Common myeloid progenitor, CD34-positive (primary cell): ENCODE measurements at regions not wholly inside any gene's neighbourhood (a gene's known extent, or its start where the extent isn't known, plus 50 kb on each side); places are given as distances from the start of the nearest gene placed in this dataset.
A peak's percentile ranks its signal among the peaks of the same experiment; 100 is the strongest.
"Not testable (repeated sequence)": the region's sequence is repeated elsewhere in the genome, so short reads cannot be mapped to it uniquely, and the experiment has no call there.

ENCODE experiments used
- CTCF ChIA-PET: fragments of 350-600 bp; sonication (Branson Sonifier 250); formaldehyde crosslinking; loops from one replicate; lab custom pipeline; 2021; ENCODE audit warnings: antibody characterized with exemption; lab: Charles Lee
- POLR2A ChIA-PET: fragments of 350-600 bp; sonication (Branson Sonifier 250); formaldehyde crosslinking; loops from one replicate; lab custom pipeline; 2021; ENCODE audit warnings: antibody characterized with exemption; lab: Charles Lee
- DNase-seq, 3 donors: peaks; one replicate each; pipeline versions ENCODE4 v3.0.0 to v3.0.0-alpha.2; 2013
- H3K27ac ChIP-seq, 2 experiments: 1 replicate in 1 of 2; 2 replicates in 1 of 2; pipeline ENCODE4 v1.7.0; 2013; ENCODE audit warnings: inconsistent platforms in 2 of 2, low read length in 2 of 2, mild to moderate bottlenecking in 2 of 2, low read depth in 1 of 2, moderate library complexity in 1 of 2; ENCODE audit not compliant: severe bottlenecking in 2 of 2, insufficient read depth in 1 of 2, poor library complexity in 1 of 2
- H3K27me3 ChIP-seq, 5 experiments: replicated peaks in 2 of 5; 1 replicate in 3 of 5; 2 replicates in 2 of 5; pipeline versions ENCODE4 v1.6.1 to v1.7.0; 2013; ENCODE audit warnings: low read length in 4 of 5, mild to moderate bottlenecking in 2 of 5, moderate library complexity in 2 of 5, inconsistent platforms in 1 of 5; ENCODE audit not compliant: insufficient read depth in 5 of 5, control insufficient read depth in 4 of 5
- H3K36me3 ChIP-seq, 4 experiments: 1 replicate in 2 of 4; 2 replicates in 2 of 4; pipeline versions ENCODE4 v1.6.1 to v1.7.0; 2013; ENCODE audit warnings: low read length in 3 of 4, control low read depth in 1 of 4, mild to moderate bottlenecking in 1 of 4; ENCODE audit not compliant: control insufficient read depth in 4 of 4, insufficient read depth in 4 of 4
- H3K4me1 ChIP-seq, 4 experiments: 1 replicate in 3 of 4; 2 replicates in 1 of 4; pipeline versions ENCODE4 v1.6.1 to v1.7.1; 2013; ENCODE audit warnings: low read length in 3 of 4, mild to moderate bottlenecking in 3 of 4, control low read depth in 1 of 4, inconsistent platforms in 1 of 4, moderate library complexity in 1 of 4; ENCODE audit not compliant: control insufficient read depth in 4 of 4, insufficient read depth in 4 of 4; ENCODE audit errors: control extremely low read depth in 1 of 4
- H3K4me3 ChIP-seq, 7 experiments: 1 replicate in 4 of 7; 2 replicates in 3 of 7; pipeline versions ENCODE4 v1.5.1 to v1.7.0; 2013; ENCODE audit warnings: mild to moderate bottlenecking in 7 of 7, low read length in 6 of 7, moderate library complexity in 6 of 7, inconsistent platforms in 2 of 7, low read depth in 2 of 7, control low read depth in 1 of 7; ENCODE audit not compliant: insufficient read depth in 4 of 7, control insufficient read depth in 1 of 7; ENCODE audit errors: extremely low read depth in 1 of 7
- H3K9me3 ChIP-seq, 5 experiments: 1 replicate in 4 of 5; 2 replicates in 1 of 5; pipeline versions ENCODE4 v1.6.1 to v1.7.1; 2013; ENCODE audit warnings: low read length in 4 of 5, mild to moderate bottlenecking in 2 of 5, inconsistent platforms in 1 of 5, low read depth in 1 of 5, moderate library complexity in 1 of 5; ENCODE audit not compliant: control insufficient read depth in 4 of 5, insufficient read depth in 2 of 5; ENCODE audit errors: control extremely low read depth in 1 of 5
- WGBS: methylation state at CpG from one replicate; pipeline ENCODE4 v1.1.5; 2013; ENCODE audit not compliant: insufficient coverage; 5-methylcytosine and 5-hydroxymethylcytosine counted together

DNA sequence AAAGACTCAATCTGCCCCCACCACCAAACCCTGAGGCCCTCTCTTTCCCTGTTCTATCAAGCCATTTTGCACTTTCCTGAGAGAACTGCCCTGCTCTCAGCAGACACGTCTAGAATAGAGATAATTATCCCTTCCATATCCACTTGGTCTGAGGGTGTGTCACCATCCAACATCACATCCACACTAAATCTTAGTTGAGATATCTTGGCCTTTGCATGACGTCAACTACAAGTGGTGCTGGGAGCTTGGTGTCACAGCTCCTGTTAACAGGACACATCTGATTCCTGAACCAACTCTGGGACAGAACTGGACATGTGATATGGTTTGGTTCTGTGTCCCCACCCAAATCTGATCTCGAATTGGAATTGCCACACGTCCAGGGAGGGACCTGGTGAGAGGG is 1109.2 kb downstream of the TMEM121 start:
- CTCF ChIA-PET, result interaction anchor here (0.9 to 3.5 kb wide), 6 partner anchors 9 to 70 kb away, joined by 3 to 9 read pairs (median 3); no protein-coding TSS in a partner anchor
- no peaks in the 10 kb centered on the region for H3K27me3 ChIP-seq
- 80% methylated on average over 3 of the region's 4 CpGs for WGBS
- H3K27ac ChIP-seq, result no peak overlapping the region
- peaks cover 0 to 6% (median 1%) of the 10 kb centered on the region in 4 experiments for H3K4me1 ChIP-seq
- H3K9me3 ChIP-seq, result no peaks in the 10 kb centered on the region
- POLR2A ChIA-PET, result no interaction called here
- DNase-seq, result no peak
- H3K36me3 ChIP-seq, result no peaks in the 10 kb centered on the region
- no peak overlapping the region for H3K4me3 ChIP-seq

GRCh38 chr14:106638786-106639452 is 1112.5 kb downstream of the TMEM121 start:
- H3K36me3 ChIP-seq, H3K9me3 ChIP-seq, H3K27me3 ChIP-seq, H3K4me1 ChIP-seq, H3K4me3 ChIP-seq, H3K27ac ChIP-seq, POLR2A ChIA-PET: not testable (repeated sequence)
- WGBS, result 0% methylated on average over 3 of the region's 25 CpGs
- peak in 2 of 3 donors; percentile 63 to 78 for DNase-seq
- CTCF ChIA-PET, result interaction anchor here (1.0 to 3.5 kb wide), 6 partner anchors 8 to 127 kb away, joined by 3 to 10 read pairs (median 7); no protein-coding TSS in a partner anchor

DNA sequence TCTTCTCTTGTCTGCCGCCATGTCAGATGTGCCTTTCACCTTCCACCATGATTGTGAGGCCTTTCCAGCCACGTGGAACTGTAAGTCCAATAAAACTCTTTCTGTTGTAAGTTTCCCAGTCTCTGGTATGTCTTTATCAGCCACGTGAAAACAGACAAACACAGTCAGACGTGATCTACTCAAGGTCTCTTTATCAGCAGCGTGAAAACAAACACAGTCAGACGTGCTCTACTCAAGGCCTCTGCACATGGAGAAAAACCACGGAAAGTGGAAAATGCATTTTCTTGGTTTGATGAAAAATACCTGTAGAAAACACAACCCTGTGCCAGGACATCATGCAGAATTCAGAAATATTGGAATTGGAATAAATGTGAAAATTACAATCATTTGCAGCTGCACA is 1115.7 kb downstream of the TMEM121 start:
- CTCF ChIA-PET, result no interaction called here

DNA sequence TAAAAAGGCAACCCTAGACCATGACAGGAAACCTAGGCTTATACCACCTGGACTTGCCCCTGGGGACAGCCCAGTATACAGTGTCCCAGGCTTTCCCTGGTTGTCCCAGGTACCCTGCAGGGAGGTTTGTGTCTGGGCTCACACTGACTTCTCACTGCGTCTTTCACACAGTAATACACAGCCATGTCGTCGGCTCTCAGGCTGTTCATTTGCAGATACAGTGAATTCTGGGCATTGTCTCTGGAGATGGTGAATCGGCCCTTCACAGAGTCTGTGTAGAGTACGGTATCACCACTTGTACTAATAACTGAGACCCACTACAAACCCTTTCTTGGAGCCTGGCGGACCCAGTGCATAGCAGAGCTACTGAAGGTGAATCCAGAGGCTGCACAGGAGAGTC is 1116.6 kb downstream of the TMEM121 start:
- DNase-seq, H3K4me3 ChIP-seq, H3K27me3 ChIP-seq, H3K27ac ChIP-seq, H3K9me3 ChIP-seq, H3K4me1 ChIP-seq, CTCF ChIA-PET, H3K36me3 ChIP-seq, POLR2A ChIA-PET: not testable (repeated sequence)
- 83% methylated on average over 5 of the region's 6 CpGs for WGBS

More for the DNA sequence above, 1115.7 kb downstream of the TMEM121 start:
- POLR2A ChIA-PET, result no interaction called here
- 75% methylated on average over 5 of the region's 7 CpGs for WGBS
- no peaks in the 10 kb centered on the region for H3K9me3 ChIP-seq
- no peak for DNase-seq
- no peaks in the 10 kb centered on the region for H3K36me3 ChIP-seq
- peaks cover 0 to 6% (median 1%) of the 10 kb centered on the region in 4 experiments for H3K4me1 ChIP-seq
- no peak overlapping the region for H3K27ac ChIP-seq
- H3K4me3 ChIP-seq, result no peak overlapping the region
- no peaks in the 10 kb centered on the region for H3K27me3 ChIP-seq

DNA sequence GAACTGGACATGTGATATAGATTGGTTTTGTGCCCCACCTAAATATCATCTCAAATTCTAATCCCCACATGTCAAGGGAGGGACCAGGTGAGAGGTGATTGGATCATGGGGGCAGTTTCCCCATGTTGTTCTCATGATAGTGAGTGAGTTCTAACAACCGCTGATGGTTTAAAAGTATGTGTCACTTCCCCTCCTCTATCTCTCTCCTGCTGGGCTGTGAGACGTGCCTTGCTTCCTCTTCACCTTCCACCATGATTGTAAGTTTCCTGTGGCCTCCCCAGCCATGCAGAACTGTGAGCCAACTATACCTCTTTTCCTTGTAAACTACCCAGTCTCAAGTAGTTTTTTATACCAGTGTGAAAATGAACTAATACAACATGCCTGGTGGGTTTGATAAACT is 1122.5 kb downstream of the TMEM121 start:
- H3K27me3 ChIP-seq, H3K4me3 ChIP-seq, H3K36me3 ChIP-seq, H3K9me3 ChIP-seq, H3K4me1 ChIP-seq, POLR2A ChIA-PET, H3K27ac ChIP-seq: not testable (repeated sequence)
- CTCF ChIA-PET, result interaction anchor here (1.3 to 2.8 kb wide), 3 partner anchors 8 to 31 kb away, joined by 3 to 15 read pairs (median 8); no protein-coding TSS in a partner anchor
- DNase-seq, result peak in 1 of 3 donors; percentile 30
- 17% methylated on average over 1 of the region's 2 CpGs for WGBS

GRCh38 chr14:106651016-106651415 is 1124.6 kb downstream of the TMEM121 start:
- POLR2A ChIA-PET, result no interaction called here
- CTCF ChIA-PET, result interaction anchor here (1.0 to 3.2 kb wide), 4 partner anchors 10 to 214 kb away, joined by 5 to 17 read pairs (median 5); no protein-coding TSS in a partner anchor
- Histone ChIP-seq H3K27me3 (no peaks in the 10 kb centered on the region), H3K4me1 (no peaks in the 10 kb centered on the region), H3K27ac (no peak overlapping the region), H3K36me3 (no peaks in the 10 kb centered on the region), H3K9me3 (peaks cover 0 to 3% (median 0%) of the 10 kb centered on the region in 5 experiments), H3K4me3 (no peak overlapping the region)
- no peak for DNase-seq
- WGBS, result no CpG with 5 or more reads among the region's 1 CpG

GRCh38 chr14:106652494-106652893 is 1126.1 kb downstream of the TMEM121 start:
- CTCF ChIA-PET, result interaction anchor here (0.7 to 3.2 kb wide), 7 partner anchors 8 to 125 kb away, joined by 3 to 17 read pairs (median 3); no protein-coding TSS in a partner anchor
- H3K4me1 ChIP-seq, result peaks cover 0 to 2% (median 0%) of the 10 kb centered on the region in 4 experiments
- POLR2A ChIA-PET, result no interaction called here
- H3K27ac ChIP-seq, result no peak overlapping the region
- H3K27me3 ChIP-seq, result no peaks in the 10 kb centered on the region
- H3K4me3 ChIP-seq, result no peak overlapping the region
- no CpG with 5 or more reads among the region's 2 CpGs for WGBS
- H3K9me3 ChIP-seq, result peaks cover 0 to 6% (median 0%) of the 10 kb centered on the region in 5 experiments
- H3K36me3 ChIP-seq, result no peaks in the 10 kb centered on the region
- DNase-seq, result no peak
